ENCODE measurements at regions not wholly inside any gene's neighbourhood (a gene's known extent, or its start where the extent isn't known, plus 50 kb on each side); places are given as distances from the start of the nearest gene placed in this dataset.

GRCh38 chr3:182731764-182732163, 61.5 kb upstream of the ATP11B start:
- Mint-ChIP-seq H3K27ac (ENCODE audit: unreplicated experiment) (no peak overlapping the region), H3K4me3 (ENCODE audit: unreplicated experiment) (no peak overlapping the region), H3K27me3 (ENCODE audit: low read depth, unreplicated experiment) (no peaks in the 10 kb centered on the region), H3K36me3 (ENCODE audit: low read depth, unreplicated experiment) (no peaks in the 10 kb centered on the region), H3K9me3 (ENCODE audit: unreplicated experiment) (peaks cover 1% of the 10 kb centered on the region), H3K4me1 (ENCODE audit: low read depth, unreplicated experiment) (peaks cover under 1% of the 10 kb centered on the region)
- TF ChIP-seq EZH2 (IDR thresholded peaks at IDR 0.05; ENCODE audit: insufficient read depth, low read length) (no peak), CTCF (IDR thresholded peaks at IDR 0.05; ENCODE audit: insufficient read depth, low read depth, low read length) (no peak)
- no peaks in the 10 kb centered on the region for H3K27me3 ChIP-seq (ENCODE audit: insufficient read depth, low read length)
- H3K36me3 ChIP-seq (ENCODE audit: insufficient read depth, low read length) = no peaks in the 10 kb centered on the region
- H3K79me2 ChIP-seq (ENCODE audit: insufficient read depth, low read length) = no peaks in the 10 kb centered on the region
- FAIRE-seq (no peak), DNase-seq (ENCODE audit: low read depth) (no peak)
- H3K27ac ChIP-seq (ENCODE audit: low read depth, low read length) = no peak overlapping the region
- H3K9me3 ChIP-seq (ENCODE audit: insufficient read depth, low read depth, low read length) = no peaks in the 10 kb centered on the region
- H3K4me1 ChIP-seq (ENCODE audit: insufficient read depth, low read length) = no peaks in the 10 kb centered on the region
- H2AFZ ChIP-seq (ENCODE audit: low read depth, low read length) = no peak overlapping the region
- H4K20me1 ChIP-seq (ENCODE audit: insufficient read depth, low read length) = no peaks in the 10 kb centered on the region
- H3K4me2 ChIP-seq (ENCODE audit: low read length) = no peak overlapping the region
- no peak overlapping the region for H3K4me3 ChIP-seq (ENCODE audit: insufficient read depth, low read depth, low read length)
- no peak overlapping the region for H3K9ac ChIP-seq (ENCODE audit: low read length)

GRCh38 chr3:182732232-182733015, 60.9 kb upstream of the ATP11B start:
- Histone ChIP-seq H3K4me3 (ENCODE audit: insufficient read depth, low read depth, low read length) (no peak overlapping the region), H3K4me1 (ENCODE audit: insufficient read depth, low read length) (no peaks in the 10 kb centered on the region), H3K9ac (ENCODE audit: low read length) (no peak overlapping the region), H3K36me3 (ENCODE audit: insufficient read depth, low read length) (no peaks in the 10 kb centered on the region), H2AFZ (ENCODE audit: low read depth, low read length) (no peak overlapping the region), H3K27me3 (ENCODE audit: insufficient read depth, low read length) (no peaks in the 10 kb centered on the region), H3K27ac (ENCODE audit: low read depth, low read length) (no peak overlapping the region), H4K20me1 (ENCODE audit: insufficient read depth, low read length) (no peaks in the 10 kb centered on the region), H3K4me2 (ENCODE audit: low read length) (no peak overlapping the region), H3K79me2 (ENCODE audit: insufficient read depth, low read length) (no peaks in the 10 kb centered on the region), H3K9me3 (ENCODE audit: insufficient read depth, low read depth, low read length) (no peaks in the 10 kb centered on the region)
- Mint-ChIP-seq H3K4me3 (ENCODE audit: unreplicated experiment) (no peak overlapping the region), H3K27ac (ENCODE audit: unreplicated experiment) (no peak overlapping the region), H3K9me3 (ENCODE audit: unreplicated experiment) (peaks cover 1% of the 10 kb centered on the region), H3K27me3 (ENCODE audit: low read depth, unreplicated experiment) (no peaks in the 10 kb centered on the region), H3K4me1 (ENCODE audit: low read depth, unreplicated experiment) (no peaks in the 10 kb centered on the region), H3K36me3 (ENCODE audit: low read depth, unreplicated experiment) (no peaks in the 10 kb centered on the region)
- FAIRE-seq = no peak
- TF ChIP-seq EZH2 (IDR thresholded peaks at IDR 0.05; ENCODE audit: insufficient read depth, low read length) (no peak), CTCF (IDR thresholded peaks at IDR 0.05; ENCODE audit: insufficient read depth, low read depth, low read length) (no peak)
- no peak for DNase-seq (ENCODE audit: low read depth)

- H3K9me3 ChIP-seq (ENCODE audit: insufficient read depth, low read depth, low read length) = no peaks in the 10 kb centered on the region
- no peak overlapping the region for H3K27ac Mint-ChIP-seq (ENCODE audit: unreplicated experiment)
- H3K9ac ChIP-seq (ENCODE audit: low read length) = no peak overlapping the region
- peaks cover 2% of the 10 kb centered on the region for H3K4me1 Mint-ChIP-seq (ENCODE audit: low read depth, unreplicated experiment)
- H4K20me1 ChIP-seq (ENCODE audit: insufficient read depth, low read length) = no peaks in the 10 kb centered on the region
- DNase-seq (ENCODE audit: low read depth) (no peak), FAIRE-seq (no peak)
- no peaks in the 10 kb centered on the region for H3K27me3 ChIP-seq (ENCODE audit: insufficient read depth, low read length)
- no peak overlapping the region for H3K4me3 ChIP-seq (ENCODE audit: insufficient read depth, low read depth, low read length)
- H3K4me3 Mint-ChIP-seq (ENCODE audit: unreplicated experiment) = no peak overlapping the region
- H3K27ac ChIP-seq (ENCODE audit: low read depth, low read length) = no peak overlapping the region
- H3K4me1 ChIP-seq (ENCODE audit: insufficient read depth, low read length) = no peaks in the 10 kb centered on the region
- TF ChIP-seq CTCF (IDR thresholded peaks at IDR 0.05; ENCODE audit: insufficient read depth, low read depth, low read length) (no peak), EZH2 (IDR thresholded peaks at IDR 0.05; ENCODE audit: insufficient read depth, low read length) (no peak)
- H3K79me2 ChIP-seq (ENCODE audit: insufficient read depth, low read length) = no peaks in the 10 kb centered on the region
- H3K27me3 Mint-ChIP-seq (ENCODE audit: low read depth, unreplicated experiment) = peaks cover 4% of the 10 kb centered on the region
- no peaks in the 10 kb centered on the region for H3K36me3 Mint-ChIP-seq (ENCODE audit: low read depth, unreplicated experiment)
- H3K4me2 ChIP-seq (ENCODE audit: low read length) = no peak overlapping the region
- no peaks in the 10 kb centered on the region for H3K9me3 Mint-ChIP-seq (ENCODE audit: unreplicated experiment)
- H3K36me3 ChIP-seq (ENCODE audit: insufficient read depth, low read length) = no peaks in the 10 kb centered on the region
- H2AFZ ChIP-seq (ENCODE audit: low read depth, low read length) = no peak overlapping the region
Observed at GRCh38 chr3:182735672-182736071, 57.6 kb upstream of the ATP11B start.

Data from astrocyte (in vitro differentiated cells and primary cell).